Lower leg skin (tissue), 3 donors: ENCODE measurements at regions not wholly inside any gene's neighbourhood (a gene's known extent, or its start where the extent isn't known, plus 50 kb on each side); places are given as distances from the start of the nearest gene placed in this dataset.

Experiments
- CTCF ChIP-seq, 3 donors: fragments of 450-650 bp; IDR thresholded peaks; one replicate each; pipeline ENCODE4 v1.5.1; 2016; ENCODE audit warnings: antibody characterized with exemption in 3 of 3, mild to moderate bottlenecking in 3 of 3, moderate library complexity in 2 of 3
- POLR2A ChIP-seq, 2 donors: fragments of 450-650 bp; IDR thresholded peaks; one replicate each; pipeline ENCODE4 v1.6.1; 2016 to 2017; ENCODE audit warnings: antibody characterized with exemption in 2 of 2, mild to moderate bottlenecking in 1 of 2, moderate library complexity in 1 of 2

GRCh38 chr2:222102575-222103349 lies 196.0 kb downstream of the PAX3 start:
- TF ChIP-seq CTCF (IDR thresholded peaks at IDR 0.05), result no peak
- no peak for TF ChIP-seq POLR2A (IDR thresholded peaks at IDR 0.05)
